ENCODE measurements at regions not wholly inside any gene's neighbourhood (a gene's known extent, or its start where the extent isn't known, plus 50 kb on each side); places are given as distances from the start of the nearest gene placed in this dataset.
"Not testable (repeated sequence)": the region's sequence is repeated elsewhere in the genome, so short reads cannot be mapped to it uniquely, and the experiment has no call there.

DNA sequence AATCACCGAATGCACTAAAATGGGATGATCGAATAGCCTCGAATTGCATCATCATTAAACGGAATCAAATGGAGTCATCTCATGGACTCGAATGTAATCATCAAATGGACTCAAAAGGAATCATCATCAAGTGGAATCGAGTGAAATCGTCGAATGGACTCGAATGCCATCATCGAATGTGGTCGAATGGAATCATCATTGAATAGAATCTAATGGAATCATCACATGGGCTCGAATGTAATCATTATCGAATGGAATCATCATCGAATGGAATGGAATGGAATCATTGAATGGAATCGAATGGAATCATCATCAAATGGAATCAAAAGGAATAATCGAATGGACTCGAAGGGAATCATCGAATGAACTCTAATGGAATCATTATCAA, 224.3 kb downstream of the SHCBP1 start:
- TF ChIP-seq ZBTB21 (tag by site-specific recombination; IDR thresholded peaks at IDR 0.05); ZNF274 (IDR thresholded peaks at IDR 0.05; ENCODE audit: low read length); ZNF274 (tag by site-specific recombination; IDR thresholded peaks at IDR 0.05; ENCODE audit: borderline replicate concordance): not testable (repeated sequence)
- TF ChIP-seq, protein P1, sequence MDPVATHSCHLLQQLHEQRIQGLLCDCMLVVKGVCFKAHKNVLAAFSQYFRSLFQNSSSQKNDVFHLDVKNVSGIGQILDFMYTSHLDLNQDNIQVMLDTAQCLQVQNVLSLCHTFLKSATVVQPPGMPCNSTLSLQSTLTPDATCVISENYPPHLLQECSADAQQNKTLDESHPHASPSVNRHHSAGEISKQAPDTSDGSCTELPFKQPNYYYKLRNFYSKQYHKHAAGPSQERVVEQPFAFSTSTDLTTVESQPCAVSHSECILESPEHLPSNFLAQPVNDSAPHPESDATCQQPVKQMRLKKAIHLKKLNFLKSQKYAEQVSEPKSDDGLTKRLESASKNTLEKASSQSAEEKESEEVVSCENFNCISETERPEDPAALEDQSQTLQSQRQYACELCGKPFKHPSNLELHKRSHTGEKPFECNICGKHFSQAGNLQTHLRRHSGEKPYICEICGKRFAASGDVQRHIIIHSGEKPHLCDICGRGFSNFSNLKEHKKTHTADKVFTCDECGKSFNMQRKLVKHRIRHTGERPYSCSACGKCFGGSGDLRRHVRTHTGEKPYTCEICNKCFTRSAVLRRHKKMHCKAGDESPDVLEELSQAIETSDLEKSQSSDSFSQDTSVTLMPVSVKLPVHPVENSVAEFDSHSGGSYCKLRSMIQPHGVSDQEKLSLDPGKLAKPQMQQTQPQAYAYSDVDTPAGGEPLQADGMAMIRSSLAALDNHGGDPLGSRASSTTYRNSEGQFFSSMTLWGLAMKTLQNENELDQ (tag by site-specific recombination; IDR thresholded peaks at IDR 0.05; ENCODE audit: low read depth) = not testable (repeated sequence)

Data from HEK293 (cell line).